ENCODE measurements at regions not wholly inside any gene's neighbourhood (a gene's known extent, or its start where the extent isn't known, plus 50 kb on each side); places are given as distances from the start of the nearest gene placed in this dataset.

DNA sequence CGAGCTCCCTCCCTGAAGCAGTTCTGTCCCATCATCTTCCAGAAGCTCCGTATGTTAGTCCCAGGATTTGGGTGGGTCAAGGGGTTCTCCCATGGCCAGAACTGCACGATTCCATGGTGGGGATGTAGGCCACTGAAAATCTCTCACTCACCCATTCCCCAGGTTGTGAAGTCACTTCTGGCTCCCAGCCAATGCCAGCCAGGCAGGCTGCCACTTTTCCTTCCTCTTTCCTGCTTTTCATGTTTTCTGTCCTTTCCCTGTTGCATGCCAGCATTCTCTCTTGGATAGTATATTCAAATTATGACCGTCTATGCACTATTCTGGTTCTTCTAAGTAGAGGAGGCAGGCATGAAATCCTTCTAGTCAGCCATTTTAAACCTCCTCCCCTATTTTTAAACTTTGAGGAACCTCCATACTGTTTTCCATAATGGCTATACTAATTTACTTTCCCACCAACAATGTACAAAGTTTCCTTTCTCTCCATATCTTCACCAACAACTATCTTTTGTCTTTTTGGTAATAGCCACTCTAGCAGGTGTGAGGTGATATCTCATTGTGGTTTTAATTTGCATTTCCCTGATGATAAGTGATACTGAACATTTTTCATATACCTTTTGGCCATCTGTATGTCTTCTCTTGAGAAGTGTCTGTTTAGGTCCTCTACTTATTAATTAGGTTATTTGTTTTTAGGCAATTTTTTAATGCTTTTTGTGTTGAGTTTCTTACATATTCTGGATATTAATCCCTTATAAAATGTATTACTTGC is 182.1 kb upstream of the TET2 start:
- DNase-seq (ENCODE audit: low read depth): no peak

- DNase-seq (ENCODE audit: low read depth): no peak
These were observed 180.2 kb upstream of the TET2 start for GRCh38 chr4:104966349-104967033.

DNA sequence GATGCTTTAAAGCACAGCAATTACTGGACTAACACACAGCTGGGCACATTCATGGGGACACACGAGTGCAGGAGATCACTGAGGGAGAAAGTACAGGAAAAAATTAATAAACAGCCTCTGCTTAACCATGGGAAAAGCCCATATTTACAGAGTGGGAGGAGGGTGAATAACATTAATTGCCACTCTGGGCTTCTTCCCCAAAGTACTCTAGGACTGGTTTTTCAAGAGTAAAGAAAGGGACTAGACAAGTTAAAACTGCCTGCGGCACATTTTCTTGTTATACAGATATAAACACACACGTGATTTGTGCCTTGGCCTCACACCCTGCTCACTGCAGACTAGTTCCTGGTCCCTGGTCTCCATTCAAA is 179.7 kb upstream of the TET2 start:
- DNase-seq (ENCODE audit: low read depth): no peak

DNA sequence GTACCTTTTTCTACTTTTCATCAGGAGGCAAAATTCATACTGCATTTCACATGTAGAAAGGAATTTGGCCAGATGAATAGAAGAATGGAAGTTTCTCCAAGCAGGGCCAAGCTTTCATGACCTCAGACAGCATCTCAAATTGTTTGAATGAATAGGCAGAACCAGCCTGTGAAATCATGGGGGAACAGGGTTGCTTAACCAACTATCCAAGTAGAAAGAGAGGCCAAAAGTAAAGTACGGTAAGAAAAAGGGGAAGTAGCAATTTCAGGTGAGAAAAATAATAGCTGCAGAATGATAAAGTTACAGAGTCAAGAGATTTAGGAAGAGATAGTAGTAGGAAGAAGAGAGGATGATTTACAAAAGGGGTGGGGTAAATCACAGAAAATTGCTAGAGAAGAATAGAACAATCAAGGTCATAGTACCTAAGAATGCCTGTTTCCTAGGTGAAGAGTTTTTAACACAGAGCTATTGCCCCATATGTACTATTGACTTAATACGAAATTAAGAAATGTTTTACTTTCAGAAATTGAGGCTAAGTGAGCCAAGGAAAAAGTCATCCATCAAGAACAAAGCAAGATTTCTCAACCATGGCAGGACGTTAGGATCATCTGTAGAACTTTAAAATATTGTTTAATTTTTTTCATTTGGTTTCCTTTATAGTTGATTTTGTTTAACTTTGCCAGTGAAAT is 177.1 kb upstream of the TET2 start:
- DNase-seq (ENCODE audit: low read depth): no peak

- no peak for DNase-seq (ENCODE audit: low read depth)
These were observed 175.2 kb upstream of the TET2 start for GRCh38 chr4:104971462-104971861.

- DNase-seq (ENCODE audit: low read depth): no peak
These were observed 173.0 kb upstream of the TET2 start for GRCh38 chr4:104973708-104974107.

DNA sequence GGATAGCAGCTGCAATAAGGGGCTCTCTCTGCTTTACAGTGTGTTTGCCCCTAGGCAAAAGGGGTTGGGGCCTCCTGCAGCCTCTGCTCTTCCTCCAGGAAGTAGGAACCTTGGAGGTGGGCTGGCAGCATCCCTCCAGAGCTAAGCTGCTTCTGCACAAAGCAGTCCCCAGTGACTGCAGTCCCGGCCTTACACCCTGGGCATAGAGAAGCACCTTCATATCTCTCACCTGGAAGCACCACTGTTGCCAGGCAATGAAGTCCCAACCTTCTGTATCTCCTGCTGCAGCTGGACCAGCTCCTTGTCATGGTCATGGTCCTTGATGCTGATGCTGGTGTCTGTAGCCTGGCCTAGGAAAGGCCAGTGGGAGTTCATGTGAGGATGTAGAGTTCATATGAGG is 171.1 kb upstream of the TET2 start:
- DNase-seq (ENCODE audit: low read depth): no peak

DNA sequence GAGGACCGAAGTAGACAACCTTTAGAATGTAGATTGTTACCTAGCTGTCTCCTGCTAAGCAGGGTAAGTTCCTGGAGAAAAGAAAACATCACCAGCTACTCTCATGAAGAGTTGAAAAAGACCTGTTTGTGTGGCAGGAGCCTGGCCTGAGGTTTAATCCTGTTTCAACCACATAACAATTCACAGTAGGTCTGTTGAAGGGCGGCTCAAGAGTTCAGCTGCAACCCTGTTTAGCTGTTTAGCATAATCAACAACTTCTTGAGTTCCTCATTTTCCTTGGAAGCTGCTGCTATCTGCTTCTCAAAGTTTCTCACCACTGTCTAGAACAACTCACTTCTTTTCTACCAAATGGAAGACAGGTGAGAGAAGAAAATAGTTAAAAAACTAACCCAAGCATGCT is 170.4 kb upstream of the TET2 start:
- no peak for DNase-seq (ENCODE audit: low read depth)

GRCh38 chr4:104979083-104979760 is 167.5 kb upstream of the TET2 start:
- DNase-seq (ENCODE audit: low read depth): no peak

- no peak for DNase-seq (ENCODE audit: low read depth)
These were observed 163.0 kb upstream of the TET2 start for GRCh38 chr4:104983615-104984179.

DNA sequence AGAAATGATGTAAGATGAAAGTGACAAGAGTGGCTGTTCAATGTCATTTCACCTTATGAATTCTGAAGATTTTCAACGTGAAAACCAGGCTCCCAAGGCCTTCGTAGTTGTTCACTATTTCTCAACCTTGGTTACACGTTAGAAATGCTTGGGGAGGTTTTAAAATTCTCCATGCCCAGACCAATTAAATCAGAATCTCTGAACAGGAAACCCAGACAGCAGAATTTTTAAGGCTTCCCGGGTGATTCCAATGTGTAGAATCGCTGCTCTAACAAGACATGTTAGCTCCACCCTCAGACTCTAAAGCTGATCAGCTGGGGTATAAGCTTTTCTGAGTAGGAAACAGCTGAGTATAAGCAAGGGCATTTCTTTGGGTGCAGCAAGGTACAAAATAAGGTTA is 160.4 kb upstream of the TET2 start:
- no peak for DNase-seq (ENCODE audit: low read depth)

DNA sequence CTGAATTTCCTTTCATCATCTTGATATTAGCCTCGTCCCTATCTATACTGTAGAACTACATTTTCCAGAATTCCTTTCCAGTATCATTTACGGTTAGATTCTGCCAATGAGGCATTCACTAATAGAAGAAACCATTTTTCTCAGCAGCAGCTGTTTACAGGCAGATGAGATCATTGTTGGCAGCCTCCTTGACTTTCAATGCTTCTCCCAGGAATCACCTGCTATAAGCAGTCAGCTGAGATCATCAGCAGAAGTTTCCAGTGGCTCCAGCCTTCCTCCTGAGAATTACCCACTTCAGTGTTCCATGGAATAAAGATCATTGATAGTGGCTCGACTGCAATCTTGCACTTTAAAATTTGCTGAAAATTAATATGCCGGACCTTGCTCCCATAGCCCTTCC is 157.3 kb upstream of the TET2 start:
- DNase-seq (ENCODE audit: low read depth): peak; percentile 0

- DNase-seq (ENCODE audit: low read depth): no peak
These were observed 144.4 kb upstream of the TET2 start for GRCh38 chr4:105002278-105002677.

DNA sequence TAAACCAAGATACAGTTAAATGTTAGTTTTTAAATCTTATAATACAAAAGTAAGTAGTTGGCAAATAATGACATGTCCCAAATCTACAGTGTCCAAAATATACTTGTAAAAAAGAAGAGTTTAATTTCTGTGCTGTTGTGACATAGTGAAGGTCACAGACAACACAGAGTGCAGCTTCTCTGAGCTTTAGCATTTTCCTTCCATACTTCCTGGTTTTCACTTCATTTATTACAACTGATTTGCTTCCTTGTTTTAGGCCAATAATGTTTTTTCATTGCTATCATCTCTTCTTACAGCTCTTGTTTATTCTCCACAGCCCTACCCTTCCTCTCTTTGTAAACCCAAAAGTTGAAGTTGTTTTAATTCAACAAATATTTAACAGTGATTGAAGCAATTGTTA is 132.4 kb upstream of the TET2 start:
- no peak for DNase-seq (ENCODE audit: low read depth)

- no peak for DNase-seq (ENCODE audit: low read depth)
These were observed 132.0 kb upstream of the TET2 start for GRCh38 chr4:105014635-105015034.

- DNase-seq (ENCODE audit: low read depth): no peak
These were observed 130.9 kb upstream of the TET2 start for GRCh38 chr4:105015750-105016149.

DNA sequence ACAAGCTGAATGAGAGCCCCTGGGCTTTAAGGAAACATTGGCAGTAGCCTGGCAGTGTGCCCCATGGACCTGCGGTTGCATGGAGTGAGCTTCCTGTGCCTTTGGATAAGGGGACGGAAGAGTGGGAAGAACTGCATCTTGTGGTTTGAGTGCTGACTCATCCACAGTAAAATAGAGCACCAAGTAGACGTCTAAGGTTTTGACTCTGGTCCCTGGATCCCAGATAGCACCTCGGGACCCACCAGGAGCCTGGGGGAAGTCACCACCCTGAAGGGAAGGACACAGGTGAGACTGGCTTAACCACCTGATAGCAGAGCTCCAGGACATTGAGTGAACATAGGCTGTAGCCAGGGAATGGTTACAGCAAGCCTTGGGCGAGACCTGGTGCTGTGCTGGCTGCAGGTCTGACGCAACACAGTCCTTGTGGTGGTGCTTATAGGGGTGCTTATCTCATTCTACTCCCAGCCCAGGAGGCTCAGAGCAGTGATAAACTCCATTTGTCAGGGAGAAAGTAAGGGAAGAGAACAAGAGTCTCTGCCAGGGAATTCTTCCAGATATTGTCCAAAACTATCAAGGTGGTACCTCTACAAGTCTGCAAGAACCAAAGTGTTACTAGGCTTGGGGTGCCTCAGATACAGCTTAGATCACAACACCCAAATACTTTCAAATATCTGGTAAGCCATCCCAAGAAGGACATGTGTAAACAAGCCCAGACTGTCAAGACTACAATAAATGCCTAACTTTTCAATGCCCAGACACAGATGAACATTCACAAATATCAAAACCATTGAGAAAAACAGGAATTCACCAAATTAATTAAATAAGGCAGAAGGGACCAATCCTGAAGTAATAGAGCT is 123.6 kb upstream of the TET2 start:
- peak; percentile 70 for DNase-seq (ENCODE audit: low read depth)

GRCh38 chr4:105023668-105024055 is 123.0 kb upstream of the TET2 start:
- DNase-seq (ENCODE audit: low read depth): no peak

GRCh38 chr4:105025263-105026017 is 121.2 kb upstream of the TET2 start:
- DNase-seq (ENCODE audit: low read depth): no peak

DNA sequence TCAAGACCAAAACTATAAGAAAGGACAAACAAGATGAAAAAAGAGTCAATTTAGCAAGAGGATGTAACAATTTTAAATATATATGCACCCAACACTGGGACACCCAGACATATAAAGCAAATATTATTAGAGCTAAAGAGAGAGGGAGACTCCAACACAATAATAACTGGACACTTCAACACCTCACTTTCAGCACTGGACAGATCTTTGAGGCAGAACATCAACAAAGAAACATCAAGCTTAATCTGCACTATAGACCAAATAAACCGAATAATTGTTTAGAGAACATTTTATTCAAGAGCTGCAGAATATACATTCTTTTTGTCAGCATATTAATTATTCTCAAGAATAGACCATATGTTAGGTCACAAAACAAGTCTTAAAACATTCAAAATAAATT is 109.7 kb upstream of the TET2 start:
- DNase-seq (ENCODE audit: low read depth): no peak

- DNase-seq (ENCODE audit: low read depth): no peak
These were observed 104.2 kb upstream of the TET2 start for GRCh38 chr4:105042451-105042850.
